Loucy (cell line): ENCODE measurements at regions not wholly inside any gene's neighbourhood (a gene's known extent, or its start where the extent isn't known, plus 50 kb on each side); places are given as distances from the start of the nearest gene placed in this dataset.

Source experiments
- EZH2phosphoT487 ChIP-seq: fragments of 200-600 bp; IDR thresholded peaks from 2 replicates; pipeline ENCODE4 v1.6.1; 2018; ENCODE audit warnings: antibody characterized with exemption, mild to moderate bottlenecking, moderate library complexity, borderline replicate concordance
- TF ChIP-seq, protein P1 (sequence below): fragments of 200-600 bp; sonication (generic); conservative IDR thresholded peaks from 2 replicates; pipeline ENCODE4 v1.5.1; 2014; ENCODE audit warnings: mild to moderate bottlenecking, antibody characterized with exemption, low read length

DNA sequence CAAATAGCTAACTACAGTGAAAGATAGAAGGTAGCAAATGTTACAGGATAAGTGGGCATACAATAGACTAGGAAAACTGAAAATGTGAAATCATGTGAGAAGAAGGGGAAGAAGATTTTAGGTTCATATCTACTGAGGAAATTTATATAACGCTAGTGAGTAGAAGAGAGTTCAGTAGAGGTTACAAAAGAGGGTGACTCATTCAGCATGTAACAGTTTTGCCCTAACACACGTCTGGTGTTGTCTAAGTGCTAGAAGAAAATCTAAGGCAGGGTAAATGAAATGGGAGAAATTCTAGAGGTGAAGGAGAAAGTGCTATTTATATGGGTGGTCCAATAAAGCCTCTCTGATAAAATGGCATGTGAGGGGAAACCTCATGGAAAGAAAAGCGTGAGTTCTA lies 731.4 kb upstream of the POT1 start:
- TF ChIP-seq, protein P1, sequence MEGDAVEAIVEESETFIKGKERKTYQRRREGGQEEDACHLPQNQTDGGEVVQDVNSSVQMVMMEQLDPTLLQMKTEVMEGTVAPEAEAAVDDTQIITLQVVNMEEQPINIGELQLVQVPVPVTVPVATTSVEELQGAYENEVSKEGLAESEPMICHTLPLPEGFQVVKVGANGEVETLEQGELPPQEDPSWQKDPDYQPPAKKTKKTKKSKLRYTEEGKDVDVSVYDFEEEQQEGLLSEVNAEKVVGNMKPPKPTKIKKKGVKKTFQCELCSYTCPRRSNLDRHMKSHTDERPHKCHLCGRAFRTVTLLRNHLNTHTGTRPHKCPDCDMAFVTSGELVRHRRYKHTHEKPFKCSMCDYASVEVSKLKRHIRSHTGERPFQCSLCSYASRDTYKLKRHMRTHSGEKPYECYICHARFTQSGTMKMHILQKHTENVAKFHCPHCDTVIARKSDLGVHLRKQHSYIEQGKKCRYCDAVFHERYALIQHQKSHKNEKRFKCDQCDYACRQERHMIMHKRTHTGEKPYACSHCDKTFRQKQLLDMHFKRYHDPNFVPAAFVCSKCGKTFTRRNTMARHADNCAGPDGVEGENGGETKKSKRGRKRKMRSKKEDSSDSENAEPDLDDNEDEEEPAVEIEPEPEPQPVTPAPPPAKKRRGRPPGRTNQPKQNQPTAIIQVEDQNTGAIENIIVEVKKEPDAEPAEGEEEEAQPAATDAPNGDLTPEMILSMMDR = no peak
- no peak for TF ChIP-seq EZH2phosphoT487
